GM03348 (cell line): ENCODE measurements at regions not wholly inside any gene's neighbourhood (a gene's known extent, or its start where the extent isn't known, plus 50 kb on each side); places are given as distances from the start of the nearest gene placed in this dataset.
"Not testable (repeated sequence)": the region's sequence is repeated elsewhere in the genome, so short reads cannot be mapped to it uniquely, and the experiment has no call there.

Experiments
- DNase-seq: peaks from one replicate; pipeline ENCODE4 v3.0.0; 2012; ENCODE audit warnings: low spot score

DNA sequence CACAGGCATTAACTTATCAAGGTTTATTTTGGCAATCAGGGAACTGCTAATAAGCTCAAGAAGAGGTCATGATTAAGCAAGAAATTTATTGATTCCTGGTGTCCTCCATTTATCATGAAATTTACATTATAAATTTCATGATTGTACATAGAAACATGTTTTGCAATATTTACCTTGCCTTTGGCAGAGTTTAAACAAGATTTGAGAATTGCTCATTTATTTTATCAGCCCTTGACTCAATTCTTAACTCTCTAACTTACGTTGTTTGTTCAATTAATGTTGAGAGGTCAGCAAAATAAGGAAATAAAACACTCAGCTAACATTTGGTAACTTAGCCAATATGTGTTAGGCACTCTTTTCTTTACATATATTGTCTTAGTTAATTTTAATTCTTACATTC lies 286.6 kb downstream of the SLC7A11 start:
- no peak for DNase-seq

DNA sequence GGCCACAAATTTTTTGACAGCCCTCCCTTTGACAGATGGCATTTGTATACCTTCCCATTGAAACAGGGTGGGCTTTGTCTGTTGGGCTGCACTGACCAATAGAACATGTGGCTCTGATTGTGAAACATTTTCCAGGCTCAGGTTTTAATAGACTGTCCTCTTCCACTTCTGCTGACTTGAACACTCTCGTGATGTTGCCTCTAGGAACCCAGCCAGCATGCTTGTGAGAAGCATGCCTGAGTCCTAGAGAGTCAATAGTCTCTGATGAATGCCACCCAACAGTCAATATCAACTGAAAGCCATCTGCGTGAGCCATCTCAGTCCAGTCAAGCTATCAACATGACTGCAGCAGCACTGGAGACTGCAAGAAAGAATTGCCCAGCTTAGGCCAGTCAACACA lies 290.0 kb downstream of the SLC7A11 start:
- peak; percentile 5 for DNase-seq

DNA sequence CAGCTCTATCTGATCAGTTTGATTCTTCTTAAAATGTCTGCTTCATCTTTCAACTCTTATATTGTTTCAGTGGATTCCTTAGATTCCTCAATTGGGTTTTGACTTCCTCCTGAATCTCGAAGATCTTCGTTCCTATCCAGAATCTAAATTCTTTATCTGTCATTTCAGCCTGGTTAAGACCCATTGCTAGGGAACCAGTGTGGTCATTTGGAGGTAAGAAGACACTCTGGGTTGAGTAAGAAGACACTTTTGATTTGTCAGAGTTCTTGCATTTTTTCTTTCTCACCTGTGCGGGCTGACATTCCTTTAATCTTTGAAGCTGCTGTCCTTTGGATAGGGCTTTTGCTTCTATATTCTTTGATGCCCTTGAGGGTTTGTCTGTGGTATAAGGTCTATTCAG lies 291.9 kb downstream of the SLC7A11 start:
- no peak for DNase-seq

DNA sequence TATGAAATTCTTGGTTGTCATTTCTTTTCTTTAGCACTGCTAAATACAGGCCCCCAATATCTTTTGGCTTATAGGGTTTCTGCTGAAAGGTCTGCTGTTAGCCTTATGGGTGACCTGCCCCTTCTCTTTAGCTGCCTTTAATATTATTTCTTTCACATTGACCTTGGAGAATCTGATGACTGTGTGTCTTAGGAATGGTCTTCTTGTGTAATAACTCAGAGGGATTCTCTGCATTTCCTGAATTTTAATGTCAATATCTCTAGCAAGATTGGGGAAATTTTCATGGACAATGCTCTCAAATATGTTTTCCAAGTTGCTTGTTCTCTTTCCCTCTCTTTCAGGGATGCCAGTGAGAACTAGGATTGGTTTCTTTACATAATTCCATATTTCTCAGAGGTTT lies 292.4 kb downstream of the SLC7A11 start:
- no peak for DNase-seq

DNA sequence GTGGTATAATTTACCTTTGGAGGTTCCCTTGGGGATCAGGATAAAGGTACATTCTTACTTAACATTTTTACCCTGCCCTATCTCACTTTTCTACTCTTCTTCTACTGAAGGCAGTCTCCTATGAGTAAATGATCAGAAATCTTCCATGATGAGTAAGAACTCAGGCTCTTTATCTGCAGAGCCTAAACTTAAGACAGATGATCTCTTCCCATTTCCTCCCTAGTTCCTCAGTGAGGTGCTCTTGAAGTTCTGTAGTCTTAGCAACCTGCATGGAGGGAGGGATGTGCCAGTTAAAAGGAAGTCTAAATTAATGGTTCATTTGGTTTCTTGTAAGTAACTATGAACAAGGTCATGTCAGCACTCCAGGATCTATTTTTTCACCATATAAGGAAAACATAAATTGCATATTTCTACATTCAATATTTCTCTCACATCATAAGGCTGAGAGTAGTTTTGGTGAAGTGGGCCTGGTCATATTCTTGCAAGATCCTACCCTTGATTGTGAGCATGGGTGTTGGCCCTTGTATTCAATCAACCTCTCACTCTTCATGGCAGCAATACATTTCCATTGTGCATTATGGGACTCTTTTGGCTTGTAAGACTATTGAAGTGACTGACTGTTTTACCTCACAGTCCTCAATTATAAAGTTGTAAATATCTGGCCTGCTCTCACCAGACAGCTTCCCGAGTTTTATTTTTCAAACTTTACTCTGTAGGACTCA lies 295.5 kb downstream of the SLC7A11 start:
- peak; percentile 9 for DNase-seq

DNA sequence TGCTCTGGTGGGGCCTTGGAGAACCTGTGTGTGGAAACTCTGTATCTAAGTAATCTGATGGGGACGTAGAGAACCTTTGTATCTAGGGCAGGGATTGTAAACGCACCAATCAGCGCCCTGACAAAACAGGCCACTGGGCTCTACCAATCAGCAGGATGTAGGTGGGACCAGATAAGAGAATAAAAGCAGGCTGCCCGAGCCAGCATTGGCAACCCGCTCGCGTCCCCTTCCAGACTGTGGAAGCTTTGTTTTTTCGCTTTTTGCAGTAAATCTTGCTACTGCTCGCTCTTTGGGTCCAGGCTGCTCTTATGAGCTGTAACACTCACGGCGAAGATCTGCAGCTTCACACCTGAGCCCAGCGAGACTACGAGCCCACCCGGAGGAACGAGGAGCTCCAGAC lies 299.3 kb downstream of the SLC7A11 start:
- not testable (repeated sequence) for DNase-seq

DNA sequence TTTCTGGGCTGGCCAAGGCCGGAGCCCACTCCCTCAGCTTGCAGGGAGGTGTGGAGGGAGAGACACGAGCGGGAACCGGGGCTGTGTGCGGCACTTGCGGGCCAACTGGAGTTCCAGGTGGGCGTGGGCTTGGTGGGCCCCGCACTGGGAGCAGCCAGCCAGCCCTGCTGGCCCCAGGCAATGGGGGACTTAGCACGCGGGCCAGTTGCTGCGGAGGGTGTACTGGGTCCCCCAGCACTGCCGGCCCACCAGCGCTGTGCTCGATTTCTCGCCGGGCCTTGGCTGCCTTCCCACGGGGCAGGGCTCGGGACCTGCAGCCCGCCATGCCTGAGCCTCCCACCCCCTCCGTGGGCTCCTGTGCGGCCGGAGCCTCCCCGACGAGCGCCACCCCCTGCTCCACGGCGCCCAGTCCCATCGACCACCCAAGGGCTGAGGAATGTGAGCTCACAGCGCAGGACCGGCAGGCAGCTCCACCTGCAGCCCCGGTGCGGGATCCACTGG lies 300.1 kb downstream of the SLC7A11 start:
- DNase-seq, result not testable (repeated sequence)

DNA sequence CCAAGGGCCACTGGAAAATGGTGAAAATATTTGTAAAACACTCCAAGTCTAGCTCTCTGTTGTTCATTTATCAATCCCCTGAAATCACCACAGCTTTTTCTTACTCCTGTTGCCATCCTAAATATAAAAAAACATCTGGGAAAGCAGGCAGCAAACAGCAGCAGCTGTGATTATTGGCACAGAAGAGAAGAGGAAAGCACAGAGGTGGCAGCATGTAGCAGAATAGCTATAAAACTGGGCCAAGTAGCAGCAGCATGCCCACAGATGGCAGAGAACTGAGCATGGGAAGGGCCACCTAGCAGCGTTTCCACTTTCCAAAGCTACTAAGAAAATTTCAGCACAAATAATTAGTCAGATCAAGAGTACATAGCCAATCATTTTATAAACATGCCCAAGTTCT lies 307.2 kb downstream of the SLC7A11 start:
- DNase-seq, result no peak

DNA sequence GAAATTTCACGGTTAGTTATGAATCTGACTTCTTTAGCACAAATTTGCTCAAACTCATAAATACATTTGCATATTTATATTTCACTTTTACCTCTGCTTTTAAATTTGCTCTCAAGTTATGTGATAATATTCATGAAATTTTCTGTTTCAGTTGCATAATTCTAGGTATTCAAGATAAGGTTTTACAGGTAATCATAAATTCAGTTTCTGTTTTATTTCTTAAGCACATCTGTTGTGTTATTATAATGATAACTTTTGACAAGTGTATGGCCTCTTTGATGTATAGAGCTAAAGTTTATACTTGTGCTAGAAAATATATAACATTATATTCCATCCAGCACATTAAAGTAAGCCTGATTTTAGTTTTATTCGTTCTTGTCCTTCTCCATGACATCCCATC lies 308.1 kb downstream of the SLC7A11 start:
- no peak for DNase-seq

DNA sequence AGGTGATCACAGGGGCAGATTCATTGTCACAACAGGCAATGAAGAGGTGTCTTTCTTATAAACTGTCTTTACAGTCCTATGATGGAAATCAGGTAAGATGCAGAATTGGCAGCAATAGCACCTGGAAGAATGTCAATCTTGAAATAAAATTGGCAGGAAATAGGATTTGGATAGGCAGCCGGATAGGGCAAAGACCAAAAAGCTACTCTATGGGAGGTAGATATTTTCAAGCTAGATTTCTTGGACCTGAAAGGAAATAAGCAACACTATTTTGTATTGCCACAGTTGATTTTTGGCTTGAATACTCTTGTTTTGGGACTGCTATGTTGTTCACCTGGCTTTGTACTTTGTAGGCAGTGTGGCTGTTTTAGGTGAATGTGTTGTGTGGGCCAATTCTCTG lies 314.2 kb downstream of the SLC7A11 start:
- DNase-seq, result no peak

DNA sequence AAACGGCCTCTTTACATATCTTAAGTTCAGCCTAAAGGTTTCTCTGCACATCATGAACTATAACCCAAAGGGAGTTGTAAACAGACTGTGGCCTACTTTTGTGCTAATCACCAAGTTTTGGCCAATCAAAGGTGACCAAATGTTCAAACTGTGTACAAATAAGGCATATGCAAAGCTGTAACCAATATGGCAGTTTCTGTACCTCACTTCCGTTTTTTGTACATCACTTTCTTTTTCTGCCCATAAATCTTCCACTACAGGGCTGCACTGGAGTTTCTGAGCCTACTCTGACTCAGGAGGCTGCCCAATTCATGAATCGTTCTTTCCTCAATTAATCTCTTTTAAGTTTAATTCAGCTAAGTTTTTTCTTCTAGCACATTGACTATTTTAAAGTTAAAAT lies 318.7 kb downstream of the SLC7A11 start:
- DNase-seq, result no peak

DNA sequence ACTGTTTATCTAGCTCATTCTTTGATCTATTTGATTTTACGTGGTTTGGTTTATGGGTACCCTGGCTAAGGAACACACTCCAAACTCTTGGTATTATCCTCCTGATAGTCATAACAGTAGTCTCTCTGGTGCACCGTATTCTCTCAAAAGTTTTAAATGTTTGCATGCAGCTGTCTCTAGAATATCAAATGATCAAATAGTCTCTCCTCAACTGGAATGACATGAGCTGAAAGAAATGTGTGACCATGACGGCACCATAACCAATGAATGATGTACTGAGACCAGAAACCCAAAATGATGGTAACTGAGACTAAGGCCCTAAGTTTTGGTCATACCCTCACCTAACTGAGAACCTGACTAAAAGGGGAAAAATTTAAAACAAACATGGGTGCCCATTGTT lies 319.4 kb downstream of the SLC7A11 start:
- no peak for DNase-seq

DNA sequence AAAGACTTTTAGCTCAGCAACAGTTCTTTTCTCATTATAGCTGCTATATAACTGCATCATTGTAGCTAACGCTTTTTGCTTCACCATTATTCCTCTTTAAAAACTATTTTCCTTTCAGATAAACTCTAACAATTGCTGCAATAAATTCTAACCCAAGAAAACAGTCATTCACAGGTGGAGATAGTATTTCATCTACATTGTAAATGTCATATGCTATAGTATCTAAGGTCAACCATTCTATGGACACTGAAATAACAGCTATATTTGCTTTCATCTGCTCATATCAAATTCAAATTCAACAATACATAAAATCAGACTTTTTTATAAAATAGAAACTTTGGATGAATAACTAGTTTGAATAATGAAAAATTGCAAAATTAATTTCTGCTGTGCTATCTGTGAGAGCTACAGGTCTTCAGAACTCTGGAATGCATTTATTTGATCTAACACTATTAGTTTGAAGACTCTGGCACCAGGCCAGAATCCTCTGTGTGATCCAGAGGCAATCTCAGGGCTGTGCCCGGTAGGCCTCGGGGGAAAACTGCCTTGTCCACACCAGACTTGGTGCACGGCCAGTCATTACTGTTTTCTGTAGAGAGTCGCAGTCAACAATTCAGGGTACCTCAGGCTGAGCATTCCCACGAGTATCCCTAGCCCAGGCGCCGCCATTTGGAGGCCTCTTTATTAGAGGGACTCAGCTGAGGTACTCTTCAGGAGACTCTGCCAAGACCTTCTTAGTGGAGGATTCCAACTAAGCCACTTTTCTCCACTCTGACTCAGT lies 332.4 kb downstream of the SLC7A11 start:
- no peak for DNase-seq

DNA sequence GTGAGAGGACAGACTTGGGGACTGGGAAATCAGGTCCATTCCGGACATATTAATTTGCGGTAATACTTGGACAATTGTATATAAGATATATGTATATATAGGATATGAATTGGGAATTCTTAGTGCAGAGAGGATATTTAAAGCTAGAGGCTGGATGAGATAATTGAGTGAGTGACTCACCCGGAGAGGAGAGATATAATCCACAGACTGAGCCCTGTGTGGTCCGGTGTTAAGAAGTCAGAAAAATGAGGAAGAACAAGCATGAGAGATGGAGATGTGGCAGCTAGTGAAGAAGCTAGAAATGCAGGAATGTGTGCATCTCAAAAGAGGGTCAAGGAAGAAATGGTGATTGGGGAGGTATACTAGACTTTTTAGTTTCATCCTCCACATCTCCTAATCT lies 336.2 kb downstream of the SLC7A11 start:
- DNase-seq, result peak; percentile 5

DNA sequence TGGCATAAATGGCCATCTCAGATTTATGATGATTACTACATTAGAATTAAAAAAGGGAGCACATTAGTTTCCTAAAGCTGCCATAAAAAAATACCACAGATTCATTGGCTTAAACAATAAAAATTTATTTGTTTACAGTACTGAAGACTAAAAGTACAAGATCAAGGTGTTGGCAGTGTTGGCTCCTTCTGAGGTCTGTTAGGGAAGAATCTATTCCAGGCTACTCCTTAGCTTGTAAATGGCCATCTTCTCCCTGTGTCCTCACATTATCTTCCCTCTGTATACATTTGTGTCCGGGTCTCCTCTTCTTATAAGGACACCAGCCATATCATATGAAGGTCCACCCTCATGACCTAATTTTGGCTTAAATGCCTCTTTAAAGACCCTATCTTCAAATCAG lies 341.0 kb downstream of the SLC7A11 start:
- DNase-seq, result no peak

DNA sequence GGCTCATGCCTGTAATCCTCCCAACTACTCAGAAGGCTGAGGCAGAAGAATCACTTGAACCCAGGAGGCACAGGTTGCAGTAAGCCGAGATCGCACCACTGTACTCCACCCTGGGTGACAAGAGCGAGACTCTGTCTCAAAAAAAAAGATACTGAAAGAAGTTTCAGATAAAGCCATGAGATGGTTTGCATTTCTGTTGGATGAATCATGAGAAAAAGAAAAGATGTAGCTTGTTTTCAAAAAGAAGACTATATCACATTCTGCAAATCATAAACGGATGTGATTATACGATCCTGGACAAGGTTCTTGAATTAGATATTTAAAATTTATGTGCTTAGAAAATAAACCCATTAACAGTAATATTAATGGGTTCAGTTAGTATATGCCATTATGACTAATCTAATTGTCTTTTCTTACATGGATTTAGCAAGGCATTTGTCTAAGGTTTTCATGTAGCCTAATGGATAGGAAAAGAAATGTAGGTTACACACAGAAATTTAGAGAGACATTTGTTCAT lies 345.9 kb downstream of the SLC7A11 start:
- DNase-seq, result peak; percentile 9

DNA sequence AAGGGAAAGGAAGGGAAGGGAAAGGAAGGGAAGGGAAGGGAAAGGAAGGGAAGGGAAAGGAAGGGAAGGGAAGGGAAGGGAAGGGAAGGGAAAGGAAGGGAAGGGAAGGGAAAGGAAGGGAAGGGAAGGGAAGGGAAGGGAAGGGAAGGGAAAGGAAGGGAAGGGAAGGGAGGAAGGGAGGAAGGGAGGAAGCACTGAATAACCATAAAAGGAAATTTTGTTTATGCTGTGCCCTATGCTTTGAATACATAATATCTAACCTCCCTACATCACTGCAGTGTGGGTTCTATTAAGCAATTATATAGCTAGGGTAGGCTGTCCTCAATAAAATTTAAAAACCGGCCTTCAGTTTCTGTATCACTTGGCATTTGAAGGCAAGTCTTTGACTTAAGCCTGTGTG lies 346.6 kb downstream of the SLC7A11 start:
- not testable (repeated sequence) for DNase-seq

DNA sequence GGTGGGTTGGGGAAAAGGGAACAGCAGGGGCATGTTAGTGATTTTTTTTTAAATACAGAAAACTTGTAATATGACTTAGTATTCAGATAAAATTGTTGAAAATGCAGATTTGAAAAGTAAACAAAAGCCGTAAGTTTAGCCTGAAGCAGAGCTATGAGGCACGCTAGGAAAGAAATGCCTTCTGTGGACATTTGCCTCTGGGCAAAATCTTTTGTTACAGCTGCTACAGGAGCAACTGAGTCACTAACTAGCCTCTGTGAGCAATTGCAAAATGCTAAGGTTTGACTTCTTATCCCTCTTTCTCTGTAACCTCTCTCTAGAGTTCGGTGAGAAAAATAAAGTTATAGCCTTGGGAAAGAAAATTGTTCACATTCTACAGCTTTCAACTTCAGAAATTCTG lies 350.0 kb downstream of the SLC7A11 start:
- no peak for DNase-seq

DNA sequence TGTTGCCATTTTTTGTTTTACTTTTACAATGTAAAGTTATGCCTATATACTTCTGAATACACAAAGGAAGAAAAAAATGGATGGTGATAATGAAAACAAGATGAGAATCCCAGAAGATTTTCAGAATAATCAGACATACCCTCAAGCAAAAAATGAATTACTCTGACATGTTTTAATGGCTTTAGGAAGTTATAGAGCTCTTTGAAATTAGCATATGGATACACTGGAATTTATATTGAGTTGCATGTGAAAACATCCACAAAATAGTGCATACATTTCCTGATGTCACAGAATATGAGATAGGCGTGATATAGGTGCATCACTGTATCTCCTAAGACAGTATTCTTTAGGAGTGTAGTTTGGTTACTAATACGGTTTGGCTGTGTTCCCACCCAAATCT lies 351.3 kb downstream of the SLC7A11 start:
- no peak for DNase-seq

DNA sequence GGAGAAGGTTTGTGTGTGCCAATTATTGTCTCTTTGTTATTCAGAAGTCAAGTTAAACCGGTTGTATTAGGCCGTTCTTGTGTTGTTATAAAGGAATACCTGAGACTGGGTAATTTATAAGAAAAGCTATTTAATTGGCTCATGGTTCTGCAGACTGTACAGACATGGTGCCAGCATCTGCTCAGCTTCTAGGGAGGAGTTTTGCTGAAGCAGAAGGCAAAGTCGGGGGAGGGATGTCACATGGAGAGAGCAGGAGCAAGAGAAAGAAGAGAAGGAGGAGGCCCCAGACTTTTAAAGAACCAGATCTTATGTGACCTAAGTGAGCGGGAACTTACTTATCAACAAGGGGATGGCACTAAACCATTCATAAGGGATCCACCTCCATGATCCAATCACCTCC lies 349.3 kb upstream of the PCDH18 start:
- no peak for DNase-seq

DNA sequence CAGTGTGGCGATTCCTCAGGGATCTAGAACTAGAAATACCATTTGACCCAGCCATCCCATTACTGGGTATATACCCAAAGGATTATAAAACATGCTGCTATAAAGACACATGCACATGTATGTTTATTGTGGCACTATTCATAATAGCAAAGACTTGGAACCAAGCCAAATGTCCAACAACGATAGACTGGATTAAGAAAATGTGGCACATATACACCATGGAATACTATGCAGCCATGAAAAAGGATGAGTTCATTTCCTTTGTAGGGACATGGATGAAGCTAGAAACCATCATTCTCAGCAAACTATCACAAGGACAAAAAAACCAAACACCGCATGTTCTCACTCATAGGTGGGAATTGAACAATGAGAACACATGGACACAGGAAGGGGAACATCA lies 335.8 kb upstream of the PCDH18 start:
- not testable (repeated sequence) for DNase-seq

DNA sequence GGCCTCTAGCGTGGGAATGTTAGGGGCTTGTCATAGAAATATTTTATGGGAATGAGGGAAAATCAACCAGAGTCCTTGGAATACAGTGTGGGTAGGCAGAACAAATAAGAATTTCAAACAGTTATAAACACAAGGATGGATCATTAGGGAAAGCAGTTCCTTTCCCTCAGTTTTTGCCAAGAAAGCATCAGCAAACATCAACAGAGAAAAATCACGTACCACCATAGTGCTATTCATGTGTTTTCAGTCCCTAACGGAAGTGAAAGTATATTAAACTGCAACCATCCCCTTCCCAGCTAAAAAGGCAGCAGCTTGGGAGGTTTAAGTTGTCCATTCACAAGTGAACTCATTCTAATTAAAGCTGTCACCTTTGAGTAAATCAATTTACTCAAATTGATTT lies 334.4 kb upstream of the PCDH18 start:
- DNase-seq, result no peak

DNA sequence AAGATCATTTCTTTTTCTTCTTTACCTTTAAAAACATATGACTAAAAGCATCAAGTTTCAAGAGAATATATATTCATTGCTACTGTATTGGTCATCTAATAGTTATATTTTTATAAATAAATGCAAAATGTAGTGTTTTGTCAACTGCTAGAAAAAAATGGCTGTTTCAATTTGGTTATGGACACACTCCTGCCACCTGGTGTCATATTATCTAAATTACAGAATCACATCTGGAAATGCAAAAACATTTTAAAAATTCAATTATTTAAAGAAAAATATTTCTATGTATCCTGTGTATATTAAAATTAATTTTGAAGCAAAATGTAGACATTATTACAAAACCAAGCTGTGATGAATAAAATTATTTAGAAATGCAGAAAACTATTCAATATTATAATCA lies 329.4 kb upstream of the PCDH18 start:
- DNase-seq, result peak; percentile 49
